SU-DHL-6 (cell line): ENCODE measurements at regions not wholly inside any gene's neighbourhood (a gene's known extent, or its start where the extent isn't known, plus 50 kb on each side); places are given as distances from the start of the nearest gene placed in this dataset.

ENCODE experiments used
- H2AFZ ChIP-seq: fragments of 200-600 bp; sonication (generic); 2 replicates; pipeline ENCODE4 v1.6.1; 2014; ENCODE audit warnings: low read depth, mild to moderate bottlenecking, moderate library complexity, mixed read lengths, antibody characterized with exemption, low read length; ENCODE audit not compliant: severe bottlenecking
- H3F3A ChIP-seq: fragments of 200-600 bp; shearing (Covaris generic); 2 replicates; pipeline ENCODE4 v1.6.0; 2016; ENCODE audit warnings: antibody characterized with exemption, mild to moderate bottlenecking; ENCODE audit not compliant: insufficient read depth
- H3K27ac ChIP-seq: fragments of 200-600 bp; sonication (generic); 2 replicates; pipeline ENCODE4 v1.5.1; 2016; ENCODE audit warnings: low read depth, mild to moderate bottlenecking, low read length, moderate library complexity, mixed read lengths
- H3K27me3 ChIP-seq: fragments of 200-600 bp; sonication (generic), shearing (Covaris generic); 2 replicates; pipeline ENCODE4 v1.6.0; 2014; ENCODE audit warnings: mild to moderate bottlenecking, low read length
- H3K36me3 ChIP-seq: fragments of 200-600 bp; sonication (generic); 2 replicates; pipeline ENCODE4 v1.6.1; 2014; ENCODE audit warnings: mild to moderate bottlenecking, low read length, mixed read lengths
- H3K4me2 ChIP-seq: fragments of 300-600, 200-600 bp; shearing (Covaris generic), sonication (generic); 2 replicates; pipeline ENCODE4 v1.6.0; 2014; ENCODE audit warnings: low read length, low read depth, mild to moderate bottlenecking; ENCODE audit not compliant: poor library complexity, severe bottlenecking
- H3K4me3 ChIP-seq: fragments of 200-600 bp; sonication (generic); 2 replicates; pipeline ENCODE4 v1.5.1; 2014; ENCODE audit warnings: antibody characterized with exemption, low read length, mild to moderate bottlenecking, mixed read lengths; ENCODE audit not compliant: insufficient read depth, poor library complexity, severe bottlenecking
- H3K79me2 ChIP-seq: fragments of 200-600 bp; sonication (generic); 2 replicates; pipeline ENCODE4 v1.6.1; 2014; ENCODE audit warnings: mild to moderate bottlenecking, low read length, moderate library complexity; ENCODE audit not compliant: insufficient read depth
- H3K9ac ChIP-seq: fragments of 200-600 bp; sonication (generic); 2 replicates; pipeline ENCODE4 v1.7.0; 2014; ENCODE audit warnings: mild to moderate bottlenecking, low read length
- H3K9me2 ChIP-seq: fragments of 200-600 bp; sonication (generic); replicated peaks from 2 replicates; pipeline ENCODE4 v1.6.1; 2014; ENCODE audit warnings: low read length; ENCODE audit not compliant: insufficient read depth
- H3K9me3 ChIP-seq: fragments of 200-600 bp; sonication (generic); 2 replicates; pipeline ENCODE4 v1.6.1; 2014; ENCODE audit warnings: low read length, mixed read lengths; ENCODE audit not compliant: insufficient read depth
- H4K20me1 ChIP-seq: fragments of 200-600 bp; sonication (generic); 2 replicates; pipeline ENCODE4 v1.6.1; 2014; ENCODE audit warnings: low read depth, mild to moderate bottlenecking, antibody characterized with exemption, low read length, moderate library complexity, mixed read lengths
- CTCF ChIP-seq: fragments of 200-600 bp; sonication (generic); IDR thresholded peaks from one replicate; pipeline ENCODE4 v1.5.1; 2017; ENCODE audit warnings: antibody characterized with exemption, mild to moderate bottlenecking, low read length, moderate library complexity; ENCODE audit not compliant: insufficient read depth, poor library complexity, severe bottlenecking
- EZH2phosphoT487 ChIP-seq: fragments of 200-600 bp; sonication (generic), shearing (Covaris generic); conservative IDR thresholded peaks from 2 replicates; pipeline ENCODE4 v1.6.1; 2018; ENCODE audit warnings: mild to moderate bottlenecking, antibody characterized with exemption, low read length, moderate library complexity, mixed read lengths

- H3K9me2 ChIP-seq = no peaks in the 10 kb centered on the region
- H3K9ac ChIP-seq = no peak overlapping the region
- no peak overlapping the region for H2AFZ ChIP-seq
- no peak for TF ChIP-seq EZH2phosphoT487
- no peak for TF ChIP-seq CTCF
- H4K20me1 ChIP-seq = no peaks in the 10 kb centered on the region
- H3F3A ChIP-seq = no peaks in the 10 kb centered on the region
- H3K9me3 ChIP-seq = no peaks in the 10 kb centered on the region
- H3K27me3 ChIP-seq = no peaks in the 10 kb centered on the region
- H3K4me3 ChIP-seq = no peak overlapping the region
- no peaks in the 10 kb centered on the region for H3K79me2 ChIP-seq
- H3K36me3 ChIP-seq = no peaks in the 10 kb centered on the region
- H3K27ac ChIP-seq = no peak overlapping the region
- H3K4me2 ChIP-seq = no peak overlapping the region
Observed at GRCh38 chr6:120774275-120774674, 560.0 kb downstream of the TBC1D32 start.

- Histone ChIP-seq H3K9me2 (no peaks in the 10 kb centered on the region; the same call in 1 of the 2 replicates), H4K20me1 (no peaks in the 10 kb centered on the region), H3K27ac (no peak overlapping the region), H3K79me2 (no peaks in the 10 kb centered on the region), H2AFZ (no peak overlapping the region), H3K4me2 (no peak overlapping the region), H3F3A (no peaks in the 10 kb centered on the region), H3K36me3 (no peaks in the 10 kb centered on the region), H3K9me3 (no peaks in the 10 kb centered on the region), H3K4me3 (no peak overlapping the region), H3K27me3 (no peaks in the 10 kb centered on the region), H3K9ac (no peak overlapping the region)
- TF ChIP-seq CTCF (no peak), EZH2phosphoT487 (no peak)
Observed at GRCh38 chr6:120771019-120771418, 563.3 kb downstream of the TBC1D32 start.

GRCh38 chr6:120764312-120764711 is 570.0 kb downstream of the TBC1D32 start:
- no peak overlapping the region for H3K4me3 ChIP-seq
- H3K36me3 ChIP-seq = no peaks in the 10 kb centered on the region
- no peaks in the 10 kb centered on the region for H3K9me3 ChIP-seq
- H3K9me2 ChIP-seq = no peaks in the 10 kb centered on the region; the same call in 1 of the 2 replicates
- H4K20me1 ChIP-seq = no peaks in the 10 kb centered on the region
- H2AFZ ChIP-seq = no peak overlapping the region
- H3K27ac ChIP-seq = no peak overlapping the region
- no peaks in the 10 kb centered on the region for H3F3A ChIP-seq
- H3K27me3 ChIP-seq = no peaks in the 10 kb centered on the region
- no peak overlapping the region for H3K4me2 ChIP-seq
- TF ChIP-seq CTCF (no peak), EZH2phosphoT487 (no peak)
- no peak overlapping the region for H3K9ac ChIP-seq
- H3K79me2 ChIP-seq = no peaks in the 10 kb centered on the region
